ENCODE measurements at regions not wholly inside any gene's neighbourhood (a gene's known extent, or its start where the extent isn't known, plus 50 kb on each side); places are given as distances from the start of the nearest gene placed in this dataset.

- no peak for DNase-seq
Measured at GRCh38 chr13:51027644-51028043, 83.4 kb downstream of the C13orf42 start.

DNA sequence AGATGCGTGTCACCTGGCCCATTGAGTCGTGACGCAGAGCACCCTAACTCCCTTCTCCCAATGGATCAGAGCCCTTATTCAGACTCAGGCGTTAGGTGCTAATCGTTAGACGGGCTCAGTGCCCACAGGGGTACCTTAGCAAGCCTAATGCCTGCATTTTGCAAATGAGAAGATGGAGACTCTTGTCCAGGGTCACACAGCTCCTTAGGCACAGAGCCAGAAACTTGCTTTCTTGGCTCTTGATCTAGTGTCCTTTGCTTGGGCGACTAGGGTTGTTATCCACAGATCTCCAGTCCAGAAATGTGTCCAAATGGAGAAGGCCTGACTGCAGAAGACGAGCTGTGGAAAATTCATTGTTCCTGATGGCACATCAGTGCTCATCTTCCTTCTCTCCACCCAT, 85.1 kb downstream of the C13orf42 start:
- DNase-seq, result no peak

DNA sequence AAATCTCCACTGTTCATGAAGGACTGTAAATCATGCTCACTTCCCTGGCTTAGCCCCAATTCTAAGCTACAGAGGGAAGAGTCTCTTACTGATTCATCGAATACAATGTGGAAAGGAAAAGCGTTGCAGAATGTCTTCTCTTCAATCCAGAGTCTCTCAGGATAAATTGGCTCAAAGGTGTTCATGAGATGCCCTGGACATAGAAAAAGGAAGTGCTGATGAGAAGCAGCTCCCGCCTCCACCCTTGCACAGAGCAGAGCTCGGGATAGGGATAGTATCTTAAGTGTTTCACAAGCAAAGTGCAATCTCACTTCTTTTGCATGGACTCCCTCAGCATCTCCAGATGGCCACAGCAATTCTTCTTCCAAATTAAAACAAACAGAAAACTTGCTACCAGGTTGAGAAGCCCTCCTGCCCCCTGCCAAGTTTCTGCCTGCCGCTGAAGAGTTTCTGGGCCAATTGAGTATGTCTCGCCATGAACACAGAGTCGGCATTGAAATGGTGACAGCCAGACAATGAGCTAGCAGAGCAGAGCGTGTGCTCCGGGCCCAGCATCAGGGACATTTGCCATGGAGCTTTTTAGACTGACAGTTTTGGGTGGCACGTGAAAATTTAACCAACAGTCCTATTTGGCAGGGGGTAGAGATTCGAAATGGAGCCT, 85.7 kb downstream of the C13orf42 start:
- peak in 2 of 51 donors; percentile 3 to 5 for DNase-seq

GRCh38 chr13:51021811-51022210, 89.3 kb downstream of the C13orf42 start:
- no peak for DNase-seq

GRCh38 chr13:51020600-51020999, 90.5 kb downstream of the C13orf42 start:
- no peak for DNase-seq

- DNase-seq, result no peak
Measured at GRCh38 chr13:51019026-51019425, 92.0 kb downstream of the C13orf42 start.

- no peak for DNase-seq
Measured at GRCh38 chr13:51017516-51017915, 93.6 kb downstream of the C13orf42 start.

DNA sequence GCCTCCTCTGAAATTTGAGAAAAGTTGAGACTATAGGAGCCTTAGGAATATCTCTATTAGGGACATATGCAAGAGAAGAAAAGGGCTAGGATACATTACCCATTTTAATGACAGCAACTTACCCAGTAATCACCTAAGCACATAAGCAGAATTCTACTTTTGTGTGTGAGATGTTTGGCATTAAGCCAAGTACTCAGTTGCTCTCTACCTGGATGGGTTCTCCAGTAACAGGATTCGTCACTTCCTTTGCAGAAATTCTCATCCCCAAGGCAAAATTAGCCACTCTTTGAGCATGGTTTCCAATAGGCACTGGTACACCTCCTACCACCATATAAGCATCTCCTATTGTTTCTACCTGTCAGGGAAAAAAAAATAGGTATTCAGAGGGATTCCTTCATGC, 95.1 kb downstream of the C13orf42 start:
- no peak for DNase-seq

DNA sequence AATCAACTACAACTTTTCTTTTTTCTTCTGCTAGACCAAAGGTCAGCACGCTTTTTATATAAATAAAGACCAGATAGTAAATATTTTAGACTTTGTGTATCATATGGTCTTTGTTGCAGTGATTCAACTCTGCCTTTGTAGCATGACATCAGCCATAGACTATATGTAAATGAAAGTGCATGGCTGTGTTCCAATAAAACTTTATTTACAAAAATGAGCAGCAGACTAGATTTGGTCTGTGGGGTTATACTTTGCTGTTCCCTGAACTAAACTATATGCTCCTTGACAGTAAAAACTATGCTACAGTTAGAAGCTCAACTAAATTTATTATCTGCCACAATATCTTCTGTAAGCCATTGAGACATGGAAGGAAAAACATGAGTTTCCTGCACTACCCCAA, 100.0 kb downstream of the RNASEH2B start:
- DNase-seq, result no peak

GRCh38 chr13:51007216-51007615, 97.6 kb downstream of the RNASEH2B start:
- no peak for DNase-seq

DNA sequence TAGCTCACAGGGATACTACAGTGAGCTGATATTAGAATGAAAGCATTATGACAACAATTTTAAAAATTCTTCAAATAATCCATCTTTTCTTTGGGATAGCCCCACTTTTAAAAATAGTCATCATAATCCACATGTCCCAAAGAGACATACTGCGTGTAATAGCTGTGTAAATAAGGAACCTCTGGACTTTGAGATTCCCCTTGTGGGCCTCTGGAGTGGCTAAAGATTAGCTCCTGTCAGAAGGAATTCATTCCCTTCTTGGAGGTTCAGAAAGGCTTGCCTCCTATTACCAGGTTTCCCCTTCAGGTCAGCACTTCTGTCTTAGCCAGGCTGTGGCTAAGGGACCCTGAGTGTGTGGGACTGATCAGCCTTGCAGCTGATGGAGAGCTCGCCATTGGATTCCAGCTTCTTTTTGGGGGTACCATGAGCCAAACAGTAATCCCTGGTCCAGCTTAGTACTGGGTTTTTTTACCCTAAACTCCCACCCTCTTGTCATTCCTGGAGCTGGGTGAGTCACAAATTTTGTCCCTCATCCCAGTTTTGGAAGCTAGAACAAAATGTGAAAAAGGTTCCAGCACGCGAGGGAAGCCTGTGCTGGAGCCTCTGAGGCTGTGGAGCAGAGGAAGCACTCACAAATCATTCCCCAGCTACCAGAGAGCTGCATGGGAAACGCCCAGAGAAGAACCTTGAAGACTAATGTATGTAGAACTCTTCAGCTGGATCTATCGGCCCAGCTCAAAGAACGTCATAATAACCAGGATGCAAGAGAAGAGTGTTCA, 96.7 kb downstream of the RNASEH2B start:
- peak in 1 of 51 donors; percentile 10 for DNase-seq
